Inflammatory macrophage treated with lipopolysaccharide for 4 hours (primary cell): ENCODE measurements at regions not wholly inside any gene's neighbourhood (a gene's known extent, or its start where the extent isn't known, plus 50 kb on each side); places are given as distances from the start of the nearest gene placed in this dataset.

ENCODE experiments used
- DNase-seq: peaks from one replicate; pipeline ENCODE4 v3.0.0-alpha.2; 2020

GRCh38 chr2:236965021-236965840 lies 120.5 kb upstream of the COPS8 start:
- no peak for DNase-seq

GRCh38 chr2:236965841-236966096 lies 119.9 kb upstream of the COPS8 start:
- no peak for DNase-seq

- no peak for DNase-seq
Measured at GRCh38 chr2:236967499-236967783, 118.2 kb upstream of the COPS8 start.

GRCh38 chr2:236968101-236968879 lies 117.4 kb upstream of the COPS8 start:
- no peak for DNase-seq

GRCh38 chr2:236968880-236969534 lies 116.7 kb upstream of the COPS8 start:
- DNase-seq: no peak

- no peak for DNase-seq
Measured at GRCh38 chr2:236969767-236970655, 115.7 kb upstream of the COPS8 start.

- DNase-seq: no peak
Measured at GRCh38 chr2:236970656-236971010, 115.1 kb upstream of the COPS8 start.

- DNase-seq: peak; percentile 96
Measured at GRCh38 chr2:236971131-236971821, 114.4 kb upstream of the COPS8 start.

GRCh38 chr2:236971919-236972381 lies 113.7 kb upstream of the COPS8 start:
- peak; percentile 40 for DNase-seq

GRCh38 chr2:236972491-236973342 lies 113.0 kb upstream of the COPS8 start:
- DNase-seq: peak; percentile 96

GRCh38 chr2:236973343-236973980 lies 112.2 kb upstream of the COPS8 start:
- no peak for DNase-seq

- peak; percentile 65 for DNase-seq
Measured at GRCh38 chr2:236974148-236974547, 111.5 kb upstream of the COPS8 start.

GRCh38 chr2:236974752-236975151 lies 110.9 kb upstream of the COPS8 start:
- no peak for DNase-seq

GRCh38 chr2:236975766-236976165 lies 109.9 kb upstream of the COPS8 start:
- DNase-seq: peak; percentile 79

- peak; percentile 87 for DNase-seq
Measured at GRCh38 chr2:236976266-236977062, 109.2 kb upstream of the COPS8 start.

- DNase-seq: peak; percentile 23
Measured at GRCh38 chr2:236977063-236977851, 108.4 kb upstream of the COPS8 start.

GRCh38 chr2:236977852-236978398 lies 107.8 kb upstream of the COPS8 start:
- DNase-seq: no peak

- no peak for DNase-seq
Measured at GRCh38 chr2:236979664-236980063, 106.0 kb upstream of the COPS8 start.

- DNase-seq: no peak
Measured at GRCh38 chr2:236980961-236981360, 104.7 kb upstream of the COPS8 start.
